ENCODE measurements at regions not wholly inside any gene's neighbourhood (a gene's known extent, or its start where the extent isn't known, plus 50 kb on each side); places are given as distances from the start of the nearest gene placed in this dataset.

- Mint-ChIP-seq H3K4me3 (ENCODE audit: unreplicated experiment) (no peak overlapping the region), H3K4me1 (ENCODE audit: unreplicated experiment) (no peaks in the 10 kb centered on the region), H3K27ac (ENCODE audit: unreplicated experiment) (no peak overlapping the region), H3K36me3 (ENCODE audit: low read depth, unreplicated experiment) (no peaks in the 10 kb centered on the region), H3K9me3 (ENCODE audit: unreplicated experiment) (peaks cover 4% of the 10 kb centered on the region), H3K27me3 (ENCODE audit: unreplicated experiment) (peaks cover 3% of the 10 kb centered on the region)
- DNase-seq (ENCODE audit: low spot score): no peak
- no peak for TF ChIP-seq CTCF (IDR thresholded peaks at IDR 0.05; ENCODE audit: unreplicated experiment)
Measured at GRCh38 chr2:59068255-59068654, 827.1 kb upstream of the FANCL start.

- Mint-ChIP-seq H3K27me3 (ENCODE audit: unreplicated experiment) (peaks cover 2% of the 10 kb centered on the region), H3K9me3 (ENCODE audit: unreplicated experiment) (no peaks in the 10 kb centered on the region), H3K36me3 (ENCODE audit: low read depth, unreplicated experiment) (no peaks in the 10 kb centered on the region), H3K4me3 (ENCODE audit: unreplicated experiment) (no peak overlapping the region), H3K27ac (ENCODE audit: unreplicated experiment) (no peak overlapping the region), H3K4me1 (ENCODE audit: unreplicated experiment) (no peaks in the 10 kb centered on the region)
- no peak for TF ChIP-seq CTCF (IDR thresholded peaks at IDR 0.05; ENCODE audit: unreplicated experiment)
- no peak for DNase-seq (ENCODE audit: low spot score)
Measured at GRCh38 chr2:59066787-59067399, 825.8 kb upstream of the FANCL start.

- H3K36me3 Mint-ChIP-seq (ENCODE audit: low read depth, unreplicated experiment): no peaks in the 10 kb centered on the region
- no peaks in the 10 kb centered on the region for H3K4me1 Mint-ChIP-seq (ENCODE audit: unreplicated experiment)
- H3K9me3 Mint-ChIP-seq (ENCODE audit: unreplicated experiment): no peaks in the 10 kb centered on the region
- H3K4me3 Mint-ChIP-seq (ENCODE audit: unreplicated experiment): no peak overlapping the region
- TF ChIP-seq CTCF (IDR thresholded peaks at IDR 0.05; ENCODE audit: unreplicated experiment): no peak
- no peaks in the 10 kb centered on the region for H3K27me3 Mint-ChIP-seq (ENCODE audit: unreplicated experiment)
- H3K27ac Mint-ChIP-seq (ENCODE audit: unreplicated experiment): no peak overlapping the region
- DNase-seq (ENCODE audit: low spot score): no peak
Measured at GRCh38 chr2:59047373-59047995, 806.4 kb upstream of the FANCL start.

GRCh38 chr2:59046401-59047372 is 805.6 kb upstream of the FANCL start:
- no peaks in the 10 kb centered on the region for H3K9me3 Mint-ChIP-seq (ENCODE audit: unreplicated experiment)
- no peak overlapping the region for H3K4me3 Mint-ChIP-seq (ENCODE audit: unreplicated experiment)
- no peaks in the 10 kb centered on the region for H3K27me3 Mint-ChIP-seq (ENCODE audit: unreplicated experiment)
- H3K4me1 Mint-ChIP-seq (ENCODE audit: unreplicated experiment): no peaks in the 10 kb centered on the region
- H3K36me3 Mint-ChIP-seq (ENCODE audit: low read depth, unreplicated experiment): no peaks in the 10 kb centered on the region
- TF ChIP-seq CTCF (IDR thresholded peaks at IDR 0.05; ENCODE audit: unreplicated experiment): no peak
- no peak for DNase-seq (ENCODE audit: low spot score)
- H3K27ac Mint-ChIP-seq (ENCODE audit: unreplicated experiment): no peak overlapping the region
